Right lobe of liver (tissue), 6 donors: ENCODE measurements at regions not wholly inside any gene's neighbourhood (a gene's known extent, or its start where the extent isn't known, plus 50 kb on each side); places are given as distances from the start of the nearest gene placed in this dataset.
A peak's percentile ranks its signal among the peaks of the same experiment; 100 is the strongest.

ENCODE experiments used
- ATAC-seq, 4 donors: fragments of 200-7000 bp; cut with Tn5 transposase; one replicate each; pipeline ENCODE4 v1.9.1; 2020; ENCODE audit warnings: mild to moderate bottlenecking in 4 of 4, moderate library complexity in 4 of 4
- DNase-seq, 3 donors: peaks; one replicate each; pipeline ENCODE4 v3.0.0-alpha.2; 2020
- H3K27ac ChIP-seq, 3 donors: fragments of 200-600 bp; one replicate each; pipeline ENCODE4 v1.8.0; 2022
- H3K27me3 ChIP-seq, 2 donors: fragments of 200-600 bp; one replicate each; pipeline ENCODE4 v1.8.0; 2022
- H3K36me3 ChIP-seq, 4 donors: fragments of 200-600 bp; sonication (generic) in 1 of 4; one replicate each; pipeline versions ENCODE4 v1.5.1 to v1.8.0; 2017 to 2022; ENCODE audit warnings: control low read depth in 1 of 4
- H3K4me1 ChIP-seq, 4 donors: fragments of 200-600 bp; sonication (generic) in 1 of 4; one replicate each; pipeline versions ENCODE4 v1.5.1 to v1.8.0; 2017 to 2022; ENCODE audit warnings: control low read depth in 1 of 4
- H3K4me3 ChIP-seq, 3 donors: fragments of 200-600 bp; one replicate each; pipeline ENCODE4 v1.8.0; 2022
- H3K9me3 ChIP-seq, 4 donors: fragments of 200-600 bp; sonication (generic) in 1 of 4; one replicate each; pipeline versions ENCODE4 v1.5.1 to v1.8.0; 2017 to 2022; ENCODE audit warnings: control low read depth in 1 of 4
- CTCF ChIP-seq, 4 donors: fragments of 200-600 bp in 3 of 4; fragments of 450-650 bp in 1 of 4; IDR thresholded peaks; one replicate each; pipeline versions ENCODE4 v1.5.1 to v1.8.0; 2016 to 2022; ENCODE audit warnings: antibody characterized with exemption in 4 of 4, mild to moderate bottlenecking in 2 of 4
- POLR2A ChIP-seq: fragments of 450-650 bp; IDR thresholded peaks from one replicate; pipeline ENCODE4 v1.6.1; 2017; ENCODE audit warnings: antibody characterized with exemption, mild to moderate bottlenecking
- WGBS: methylation state at CpG from one replicate; pipeline ENCODE4 v1.1.6; 2018; ENCODE audit warnings: low coverage, low lambda C conversion rate; ENCODE audit not compliant: insufficient coverage; ENCODE audit errors: missing lambda C conversion rate; 5-methylcytosine and 5-hydroxymethylcytosine counted together
- intact Hi-C, 2 donors: fragments of 100-400 bp; cut with DNase I; formaldehyde crosslinking; loops; one replicate each; pipeline versions ENCODE4 v1.11.2 to v1.14.1; 2022
- donor health status: DM: no; HTN: yes; CAD: no.
- donor health status: DM: no; HTN: no; CAD: no.
- donor health status: DM: no; HTN: no; CAD: no.
- donor health status: DM: no; HTN: yes; CAD: no.
- donor health status: DM: no; HTN: yes; CAD: no.

GRCh38 chr2:4662161-4662779, 958.9 kb downstream of the DCDC2C start:
- Histone ChIP-seq H3K36me3 (no peaks in the 10 kb centered on the region), H3K9me3 (no peaks in the 10 kb centered on the region), H3K27me3 (no peaks in the 10 kb centered on the region), H3K4me1 (no peaks in the 10 kb centered on the region), H3K27ac (no peak overlapping the region), H3K4me3 (no peak overlapping the region)
- ATAC-seq (no peak), DNase-seq (no peak)
- 33% methylated on average over 8 of the region's 8 CpGs for WGBS
- TF ChIP-seq POLR2A (no peak), CTCF (IDR thresholded peaks at IDR 0.05) (no peak)
- intact Hi-C loops, result no loop called here

GRCh38 chr2:4668381-4668780, 965.0 kb downstream of the DCDC2C start:
- H3K9me3 ChIP-seq, result no peaks in the 10 kb centered on the region
- H3K27me3 ChIP-seq, result no peaks in the 10 kb centered on the region
- WGBS, result 35% methylated on average over 4 of the region's 4 CpGs
- intact Hi-C loops, result no loop called here
- no peaks in the 10 kb centered on the region for H3K4me1 ChIP-seq
- no peak overlapping the region for H3K4me3 ChIP-seq
- no peak for ATAC-seq
- no peak overlapping the region for H3K27ac ChIP-seq
- DNase-seq, result no peak
- no peak for TF ChIP-seq CTCF (IDR thresholded peaks at IDR 0.05)
- no peak for TF ChIP-seq POLR2A
- no peaks in the 10 kb centered on the region for H3K36me3 ChIP-seq

GRCh38 chr2:4670331-4670730, 967.0 kb downstream of the DCDC2C start:
- no peaks in the 10 kb centered on the region for H3K27me3 ChIP-seq
- TF ChIP-seq POLR2A (no peak), CTCF (IDR thresholded peaks at IDR 0.05) (no peak)
- intact Hi-C loops, result no loop called here
- no peaks in the 10 kb centered on the region for H3K9me3 ChIP-seq
- DNase-seq (no peak), ATAC-seq (no peak)
- no peaks in the 10 kb centered on the region for H3K4me1 ChIP-seq
- no peak overlapping the region for H3K27ac ChIP-seq
- no peak overlapping the region for H3K4me3 ChIP-seq
- WGBS, result 55% methylated on average over 2 of the region's 2 CpGs
- H3K36me3 ChIP-seq, result no peaks in the 10 kb centered on the region

GRCh38 chr2:4673025-4673489, 969.7 kb downstream of the DCDC2C start:
- Histone ChIP-seq H3K27ac (no peak overlapping the region), H3K4me1 (no peaks in the 10 kb centered on the region), H3K27me3 (no peaks in the 10 kb centered on the region), H3K4me3 (peak overlapping the region in 1 of 3 donors; percentile 2), H3K36me3 (no peaks in the 10 kb centered on the region), H3K9me3 (no peaks in the 10 kb centered on the region)
- WGBS, result 66% methylated on average over 13 of the region's 13 CpGs
- DNase-seq (no peak), ATAC-seq (no peak)
- intact Hi-C loops, result no loop called here
- no peak for TF ChIP-seq CTCF (IDR thresholded peaks at IDR 0.05)
- TF ChIP-seq POLR2A, result no peak

- Histone ChIP-seq H3K36me3 (no peaks in the 10 kb centered on the region), H3K4me1 (no peaks in the 10 kb centered on the region), H3K9me3 (no peaks in the 10 kb centered on the region), H3K27me3 (no peaks in the 10 kb centered on the region), H3K4me3 (no peak overlapping the region), H3K27ac (no peak overlapping the region)
- TF ChIP-seq POLR2A (no peak), CTCF (IDR thresholded peaks at IDR 0.05) (no peak)
- no peak for ATAC-seq
- no peak for DNase-seq
- intact Hi-C loops, result no loop called here
- WGBS, result 65% methylated on average over 2 of the region's 6 CpGs
Observed at GRCh38 chr2:4674007-4674406, 970.6 kb downstream of the DCDC2C start.
